GM13976 (cell line): ENCODE measurements at regions not wholly inside any gene's neighbourhood (a gene's known extent, or its start where the extent isn't known, plus 50 kb on each side); places are given as distances from the start of the nearest gene placed in this dataset.
A peak's percentile ranks its signal among the peaks of the same experiment; 100 is the strongest.
"Not testable (repeated sequence)": the region's sequence is repeated elsewhere in the genome, so short reads cannot be mapped to it uniquely, and the experiment has no call there.

Experiments used
- DNase-seq: peaks from one replicate; pipeline ENCODE4 v3.0.0; 2012; ENCODE audit warnings: low spot score
- CTCF ChIP-seq: IDR thresholded peaks from 2 replicates; pipeline ENCODE4 v1.5.1; 2012; ENCODE audit warnings: borderline replicate concordance, mild to moderate bottlenecking; ENCODE audit not compliant: insufficient read depth; ENCODE audit errors: extremely low read depth, missing control alignments, control extremely low read depth
- in situ Hi-C: fragments of 300-500 bp; cut with MboI; formaldehyde crosslinking; loops from one replicate; pipeline ENCODE4 v1.12.0; 2022; ENCODE audit warnings: low sequenced_read_pairs, mixed read lengths, inconsistent platforms; ENCODE audit not compliant: unreplicated experiment

- in situ Hi-C loops, result no loop called here
- no peak for TF ChIP-seq CTCF
- DNase-seq, result peak; percentile 60
These were observed 94.0 kb downstream of the PTPRS start for GRCh38 chr19:5246554-5247155.

DNA sequence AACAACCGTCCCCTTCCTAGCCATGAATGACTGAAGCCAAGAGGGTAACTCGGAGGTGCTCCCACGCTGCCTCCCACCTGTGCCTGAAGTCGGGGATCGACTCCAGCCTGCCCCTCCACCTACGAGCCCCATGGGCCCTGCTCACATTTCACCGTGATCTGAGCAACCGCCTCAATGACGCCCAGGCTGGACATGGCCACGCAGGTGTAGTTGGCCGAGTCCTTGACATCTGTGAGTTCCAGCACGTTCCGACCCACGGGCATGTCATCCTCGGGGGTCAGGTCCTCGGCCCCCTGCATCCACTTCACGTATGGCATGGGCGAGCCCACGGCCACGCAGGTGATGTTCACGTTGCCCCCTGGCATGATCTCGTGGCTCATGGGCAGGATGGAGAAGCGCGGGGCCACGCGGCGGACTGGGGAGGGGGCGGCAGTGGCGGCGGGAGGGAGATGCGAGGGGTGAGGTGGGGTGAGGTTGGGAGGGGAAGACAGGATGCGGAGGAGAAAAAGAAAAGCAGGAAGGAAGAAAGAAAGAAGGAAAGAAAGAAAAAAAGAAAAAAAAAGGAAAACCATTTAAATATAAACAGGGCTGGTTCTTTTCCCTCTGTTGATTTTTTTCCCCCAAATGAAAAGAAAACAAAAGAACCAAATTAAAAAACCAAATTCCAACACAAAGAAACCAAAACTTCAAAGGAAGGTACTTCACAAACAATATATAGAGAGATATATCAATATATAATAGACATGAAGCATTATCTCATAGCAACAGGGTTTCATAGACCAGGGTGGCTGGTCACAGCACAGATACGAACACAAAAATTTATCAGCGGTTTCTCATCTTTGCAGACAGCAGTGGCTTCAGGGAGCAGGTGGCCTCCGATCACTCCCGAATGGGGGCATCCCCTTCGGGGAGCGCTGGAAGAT is 94.7 kb downstream of the PTPRS start:
- no peak for TF ChIP-seq CTCF
- in situ Hi-C loops, result no loop called here
- no peak for DNase-seq

GRCh38 chr19:5244351-5244750 is 96.3 kb downstream of the PTPRS start:
- no peak for DNase-seq
- in situ Hi-C loops, result no loop called here
- no peak for TF ChIP-seq CTCF

GRCh38 chr19:5243878-5244277 is 96.7 kb downstream of the PTPRS start:
- in situ Hi-C loops, result no loop called here
- TF ChIP-seq CTCF, result no peak
- no peak for DNase-seq

- DNase-seq, in situ Hi-C loops: not testable (repeated sequence)
These were observed 98.7 kb downstream of the PTPRS start for GRCh38 chr19:5241896-5242295.

DNA sequence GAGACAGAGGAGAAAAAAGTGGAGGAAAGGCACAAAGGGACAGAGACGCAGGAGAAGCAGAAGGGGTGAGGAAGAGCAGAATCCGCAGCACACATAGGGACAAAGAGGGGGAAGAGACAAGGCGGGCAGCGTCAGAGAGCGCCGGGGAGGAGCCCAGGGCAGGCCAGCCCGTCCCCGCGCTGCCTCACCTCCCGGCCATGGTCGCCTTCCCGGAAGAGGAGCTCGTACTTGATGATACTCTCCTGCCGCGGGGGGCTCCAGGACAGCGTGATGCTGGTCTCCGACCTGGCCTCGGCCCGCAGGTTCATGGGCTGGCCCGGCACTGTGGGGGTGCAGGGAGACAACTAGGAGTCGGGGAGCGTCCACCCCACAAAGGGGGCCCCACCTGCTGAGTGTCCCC is 100.6 kb downstream of the PTPRS start:
- in situ Hi-C loops, result no loop called here
- DNase-seq, result no peak
- no peak for TF ChIP-seq CTCF

DNA sequence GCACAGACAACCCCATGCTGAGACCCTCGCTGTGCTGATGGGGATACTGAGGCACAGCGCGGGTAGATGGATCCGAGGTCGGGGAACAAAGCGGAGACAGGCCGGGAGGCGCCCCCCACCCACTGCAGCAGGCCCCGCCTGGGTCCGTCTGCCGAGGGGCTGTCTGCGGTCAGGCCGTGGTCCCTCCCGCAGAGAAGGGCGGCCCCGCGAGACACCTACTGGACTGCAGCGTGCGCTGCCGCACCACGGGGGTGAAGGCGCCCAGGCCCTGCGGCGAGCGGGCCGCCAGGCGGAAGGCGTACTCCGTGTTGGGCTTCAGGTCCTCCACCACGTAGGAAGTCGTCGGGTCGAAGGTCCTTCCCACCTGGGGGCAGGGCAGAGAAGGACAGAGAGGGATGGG is 101.9 kb downstream of the PTPRS start:
- no peak for TF ChIP-seq CTCF
- in situ Hi-C loops, result no loop called here
- DNase-seq, result no peak
